Thoracic aorta (tissue), 2 donors: ENCODE measurements at regions not wholly inside any gene's neighbourhood (a gene's known extent, or its start where the extent isn't known, plus 50 kb on each side); places are given as distances from the start of the nearest gene placed in this dataset.

ENCODE experiments used
- ATAC-seq: fragments of 150-250 bp; one replicate; pipeline ENCODE4 v1.8.0; 2017; ENCODE audit warnings: low read depth; ENCODE audit not compliant: insufficient number of reproducible peaks, low FRiP score
- DNase-seq: peaks from one replicate; pipeline ENCODE4 v3.0.0-alpha.2; 2020; ENCODE audit warnings: low spot score
- H3K27ac ChIP-seq, 2 donors: fragments of 200-600 bp; sonication (generic); 1 replicate in 1 of 2; 2 replicates in 1 of 2; pipeline ENCODE4 v1.5.1; 2016; ENCODE audit warnings: mild to moderate bottlenecking in 2 of 2, moderate library complexity in 2 of 2
- H3K27me3 ChIP-seq: fragments of 200-600 bp; sonication (generic); replicated peaks from 2 replicates; pipeline ENCODE4 v1.6.0; 2016; ENCODE audit warnings: mild to moderate bottlenecking; ENCODE audit not compliant: insufficient read depth
- H3K36me3 ChIP-seq: fragments of 200-600 bp; sonication (generic); one replicate; pipeline ENCODE4 v1.5.1; 2016
- H3K4me1 ChIP-seq, 2 donors: fragments of 200-600 bp; sonication (generic); 1 replicate in 1 of 2; 2 replicates in 1 of 2; pipeline versions ENCODE4 v1.5.1 to v1.6.0; 2016; ENCODE audit warnings: low read depth in 2 of 2, mild to moderate bottlenecking in 1 of 2; ENCODE audit not compliant: control insufficient read depth in 1 of 2
- H3K4me3 ChIP-seq: fragments of 200-600 bp; sonication (generic); 2 replicates; pipeline ENCODE4 v1.5.1; 2016; ENCODE audit warnings: mild to moderate bottlenecking
- H3K9me3 ChIP-seq: fragments of 200-600 bp; sonication (generic); 2 replicates; pipeline ENCODE4 v1.5.1; 2016
- CTCF ChIP-seq: fragments of 200-600 bp; sonication (generic); IDR thresholded peaks from one replicate; pipeline ENCODE4 v1.5.1; 2019; ENCODE audit warnings: antibody characterized with exemption

DNA sequence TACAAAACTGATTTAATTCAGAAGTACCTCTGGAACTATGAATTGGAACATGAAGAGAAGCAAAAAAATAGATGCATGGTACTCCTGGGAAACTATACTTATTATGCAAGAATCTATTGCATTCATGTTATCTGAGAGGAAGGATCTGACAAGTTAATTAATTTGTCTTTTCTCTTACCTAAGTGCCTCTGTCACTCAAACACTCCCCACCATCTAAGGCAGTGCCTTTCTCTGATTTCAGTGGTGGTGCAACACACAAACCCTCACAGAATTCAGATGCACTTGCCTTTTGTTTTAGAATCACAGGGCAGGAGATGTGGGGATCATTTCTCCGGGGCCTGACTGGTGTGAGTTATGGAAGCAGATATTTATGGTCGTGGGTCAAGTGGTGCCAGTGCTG lies 52.5 kb upstream of the C9orf72 start:
- Histone ChIP-seq H3K4me3 (no peak overlapping the region), H3K4me1 (no peaks in the 10 kb centered on the region)

GRCh38 chr9:27626244-27627187 lies 53.2 kb upstream of the C9orf72 start:
- Histone ChIP-seq H3K4me3 (no peak overlapping the region), H3K4me1 (no peaks in the 10 kb centered on the region), H3K27me3 (no peaks in the 10 kb centered on the region), H3K27ac (no peak overlapping the region), H3K36me3 (no peaks in the 10 kb centered on the region), H3K9me3 (no peaks in the 10 kb centered on the region)
- no peak for DNase-seq
- TF ChIP-seq CTCF, result no peak
- ATAC-seq, result no peak

More for the DNA sequence above, 52.5 kb upstream of the C9orf72 start:
- Histone ChIP-seq H3K9me3 (no peaks in the 10 kb centered on the region), H3K27me3 (no peaks in the 10 kb centered on the region), H3K36me3 (no peaks in the 10 kb centered on the region), H3K27ac (no peak overlapping the region)
- ATAC-seq (no peak), DNase-seq (no peak)
- no peak for TF ChIP-seq CTCF

- no peaks in the 10 kb centered on the region for H3K36me3 ChIP-seq
- no peak for ATAC-seq
- H3K4me1 ChIP-seq, result no peaks in the 10 kb centered on the region
- no peak overlapping the region for H3K27ac ChIP-seq
- no peak for DNase-seq
- no peak overlapping the region for H3K4me3 ChIP-seq
- TF ChIP-seq CTCF, result no peak
- H3K9me3 ChIP-seq, result no peaks in the 10 kb centered on the region
- H3K27me3 ChIP-seq, result no peaks in the 10 kb centered on the region
Observed at GRCh38 chr9:27627188-27627564, 53.9 kb upstream of the C9orf72 start.

- Histone ChIP-seq H3K27ac (no peak overlapping the region), H3K27me3 (no peaks in the 10 kb centered on the region), H3K9me3 (no peaks in the 10 kb centered on the region), H3K36me3 (no peaks in the 10 kb centered on the region), H3K4me3 (no peak overlapping the region), H3K4me1 (no peaks in the 10 kb centered on the region)
- ATAC-seq (no peak), DNase-seq (no peak)
- no peak for TF ChIP-seq CTCF
Observed at GRCh38 chr9:27628311-27628710, 55.0 kb upstream of the C9orf72 start.

DNA sequence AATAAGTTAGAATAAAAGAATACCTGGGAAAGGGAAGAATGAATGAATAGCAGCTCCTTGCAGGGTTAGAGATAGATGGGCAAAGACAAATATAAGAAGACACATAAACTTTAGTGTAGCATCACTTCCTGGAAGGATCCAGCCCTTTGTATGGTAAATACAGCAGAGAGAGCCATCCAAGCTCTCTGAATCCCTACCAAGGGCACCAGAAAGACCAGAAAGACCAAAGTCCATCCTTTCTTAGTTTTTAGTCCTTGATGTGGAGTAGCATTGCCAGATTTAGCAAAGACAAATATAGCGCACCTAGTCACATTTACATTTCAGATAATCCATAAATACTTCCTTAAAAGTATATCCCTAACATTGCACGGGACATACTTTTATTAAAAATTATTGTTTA lies 56.1 kb upstream of the C9orf72 start:
- Histone ChIP-seq H3K4me3 (no peak overlapping the region), H3K4me1 (no peaks in the 10 kb centered on the region), H3K9me3 (no peaks in the 10 kb centered on the region), H3K27ac (no peak overlapping the region), H3K36me3 (no peaks in the 10 kb centered on the region), H3K27me3 (no peaks in the 10 kb centered on the region)
- ATAC-seq (no peak), DNase-seq (no peak)
- no peak for TF ChIP-seq CTCF
